ENCODE measurements at regions not wholly inside any gene's neighbourhood (a gene's known extent, or its start where the extent isn't known, plus 50 kb on each side); places are given as distances from the start of the nearest gene placed in this dataset.

DNA sequence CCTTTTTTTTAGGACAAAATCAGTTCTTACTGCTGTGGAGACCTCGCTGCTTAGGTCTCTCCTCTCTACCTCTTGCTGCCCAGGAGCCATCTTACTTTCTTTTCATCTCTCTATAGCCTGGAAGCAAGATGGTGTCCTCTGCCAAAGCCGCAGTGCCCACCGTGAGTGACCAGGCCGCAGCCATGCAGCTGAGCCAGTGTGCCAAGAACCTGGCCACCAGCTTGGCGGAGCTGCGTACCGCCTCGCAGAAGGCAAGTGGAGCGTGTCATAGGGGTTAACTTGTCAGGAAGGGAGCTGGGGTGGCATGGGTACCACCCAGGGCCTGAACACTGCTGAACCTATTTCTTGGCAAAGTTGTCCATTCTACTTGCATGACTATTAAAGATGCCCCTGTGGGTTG is 320.3 kb upstream of the TPM1 start:
- TF ChIP-seq, protein P1, sequence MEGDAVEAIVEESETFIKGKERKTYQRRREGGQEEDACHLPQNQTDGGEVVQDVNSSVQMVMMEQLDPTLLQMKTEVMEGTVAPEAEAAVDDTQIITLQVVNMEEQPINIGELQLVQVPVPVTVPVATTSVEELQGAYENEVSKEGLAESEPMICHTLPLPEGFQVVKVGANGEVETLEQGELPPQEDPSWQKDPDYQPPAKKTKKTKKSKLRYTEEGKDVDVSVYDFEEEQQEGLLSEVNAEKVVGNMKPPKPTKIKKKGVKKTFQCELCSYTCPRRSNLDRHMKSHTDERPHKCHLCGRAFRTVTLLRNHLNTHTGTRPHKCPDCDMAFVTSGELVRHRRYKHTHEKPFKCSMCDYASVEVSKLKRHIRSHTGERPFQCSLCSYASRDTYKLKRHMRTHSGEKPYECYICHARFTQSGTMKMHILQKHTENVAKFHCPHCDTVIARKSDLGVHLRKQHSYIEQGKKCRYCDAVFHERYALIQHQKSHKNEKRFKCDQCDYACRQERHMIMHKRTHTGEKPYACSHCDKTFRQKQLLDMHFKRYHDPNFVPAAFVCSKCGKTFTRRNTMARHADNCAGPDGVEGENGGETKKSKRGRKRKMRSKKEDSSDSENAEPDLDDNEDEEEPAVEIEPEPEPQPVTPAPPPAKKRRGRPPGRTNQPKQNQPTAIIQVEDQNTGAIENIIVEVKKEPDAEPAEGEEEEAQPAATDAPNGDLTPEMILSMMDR (IDR thresholded peaks at IDR 0.05; ENCODE audit: low read depth, low read length), result no peak
- TF ChIP-seq EZH2phosphoT487 (IDR thresholded peaks at IDR 0.05; ENCODE audit: low read depth), result no peak

Measured in OCI-LY3 (cell line).